ENCODE measurements at regions not wholly inside any gene's neighbourhood (a gene's known extent, or its start where the extent isn't known, plus 50 kb on each side); places are given as distances from the start of the nearest gene placed in this dataset.
"Not testable (repeated sequence)": the region's sequence is repeated elsewhere in the genome, so short reads cannot be mapped to it uniquely, and the experiment has no call there.

- DNase-seq (ENCODE audit: low read depth in 2 of 2) = no peak
Measured at GRCh38 chr6:6863970-6864639, 243.7 kb upstream of the RREB1 start.

DNA sequence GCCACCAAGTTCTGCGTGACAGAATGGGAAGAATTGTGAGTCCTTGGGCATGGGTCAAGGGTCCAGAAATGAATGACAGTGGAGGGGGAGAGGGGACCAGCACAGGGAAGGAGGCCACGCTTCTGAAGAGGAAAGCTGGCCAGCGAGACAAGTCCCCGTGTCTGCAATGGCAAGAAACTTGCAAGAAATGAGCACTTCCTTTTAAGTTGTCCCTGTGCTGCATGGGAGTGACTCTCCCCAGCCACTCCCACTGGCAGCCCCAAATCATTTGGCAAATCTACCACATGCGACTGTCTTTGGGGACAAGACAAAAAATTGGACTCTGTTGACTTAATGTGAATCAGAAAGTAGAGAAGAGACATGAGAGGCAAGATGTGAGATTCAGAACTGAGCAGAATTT is 242.2 kb upstream of the RREB1 start:
- DNase-seq (ENCODE audit: low read depth in 2 of 2) = no peak

DNA sequence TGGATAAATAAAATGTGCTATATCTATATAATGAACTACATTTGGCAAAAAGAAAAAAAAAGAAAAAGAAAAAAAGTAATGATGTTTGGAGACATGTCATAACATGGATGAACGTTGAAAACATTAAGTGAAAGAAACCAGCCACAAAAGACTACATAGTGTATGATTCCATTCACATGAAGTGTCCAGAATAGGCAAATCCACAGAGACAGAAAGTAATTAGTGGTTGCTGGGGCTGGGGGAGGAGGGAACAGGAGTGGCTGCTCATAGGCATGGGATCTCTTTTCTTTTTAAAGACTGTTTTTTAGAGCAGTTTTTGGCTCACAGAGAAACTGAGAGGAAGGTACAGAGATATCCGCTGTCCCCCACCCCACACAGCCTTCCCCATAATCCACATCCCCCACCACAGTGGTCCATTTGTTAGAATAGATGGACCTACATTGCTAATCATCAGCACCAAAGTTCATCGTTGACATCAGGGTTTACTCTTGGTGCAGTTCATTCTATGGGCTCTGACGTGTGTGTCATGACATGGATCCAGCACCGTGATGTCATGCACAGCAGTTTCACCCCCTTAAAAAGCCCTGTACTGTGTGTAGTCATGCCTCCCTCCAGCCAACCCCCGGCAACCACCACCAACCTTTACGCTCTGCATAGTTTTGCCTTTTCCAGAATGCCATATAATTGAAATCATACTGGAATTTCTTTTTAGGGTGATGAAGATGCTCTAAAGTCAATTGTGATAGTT is 240.9 kb upstream of the RREB1 start:
- DNase-seq (ENCODE audit: low read depth in 2 of 2) = no peak

DNA sequence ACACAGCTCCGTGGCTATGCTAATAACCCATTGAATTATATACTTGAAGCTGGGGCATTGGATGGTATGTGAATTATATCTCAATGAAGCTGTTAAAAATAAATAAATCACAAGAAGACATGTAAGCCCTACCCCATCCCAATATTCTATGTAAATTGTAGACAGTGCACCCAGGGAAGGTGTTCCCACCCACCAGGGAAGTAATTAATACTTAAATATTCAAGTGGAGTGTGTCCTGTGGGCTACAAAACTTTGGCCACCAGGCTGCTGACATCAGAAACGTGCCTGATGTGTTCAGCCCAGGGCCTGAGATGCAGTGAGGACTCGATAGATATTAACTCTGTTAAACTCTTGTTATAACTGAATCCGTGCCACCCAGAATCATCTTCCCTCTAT is 240.4 kb upstream of the RREB1 start:
- no peak for DNase-seq (ENCODE audit: low read depth in 2 of 2)

DNA sequence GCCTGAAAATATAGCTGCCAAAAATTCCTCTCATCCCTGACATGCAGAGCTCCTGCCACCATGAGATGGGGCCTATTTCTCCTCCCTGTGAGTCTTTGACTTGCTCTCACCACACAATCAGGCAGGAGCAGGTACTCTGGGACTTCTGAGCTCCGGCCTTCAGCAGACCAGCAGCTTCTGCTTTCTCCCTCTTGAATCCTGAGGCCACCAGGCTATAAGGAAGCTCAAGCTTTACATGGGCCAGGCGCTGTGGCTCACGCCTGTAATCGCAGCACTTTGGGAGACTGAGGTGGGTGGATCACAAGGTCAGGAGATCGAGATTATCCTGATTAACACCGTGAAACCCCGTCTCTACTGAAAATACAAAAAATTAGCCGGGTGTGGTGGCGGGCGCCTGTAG is 238.7 kb upstream of the RREB1 start:
- DNase-seq (ENCODE audit: low read depth in 2 of 2) = no peak

GRCh38 chr6:6870921-6871320 is 236.8 kb upstream of the RREB1 start:
- no peak for DNase-seq (ENCODE audit: low read depth in 2 of 2)

GRCh38 chr6:6872459-6873344 is 235.1 kb upstream of the RREB1 start:
- DNase-seq (ENCODE audit: low read depth in 2 of 2) = no peak

DNA sequence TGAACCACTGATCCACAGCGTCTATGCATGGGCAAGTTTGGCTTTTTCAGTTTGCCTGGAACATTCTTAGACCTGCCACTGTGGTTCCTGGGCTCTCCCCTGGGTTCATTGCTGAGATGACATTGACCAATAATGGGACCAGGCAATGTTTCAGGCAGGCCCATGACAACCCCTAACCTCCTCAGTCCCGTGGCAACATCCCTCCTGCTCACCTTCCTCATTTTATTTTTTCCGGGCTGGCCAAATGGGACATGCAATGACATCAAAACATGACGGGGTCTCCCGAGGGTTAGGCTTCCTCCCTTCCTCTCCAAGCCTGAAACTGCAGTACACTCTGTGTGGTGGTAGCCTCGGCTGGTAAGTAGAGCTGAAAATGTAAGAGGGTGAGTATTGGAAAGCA is 234.0 kb upstream of the RREB1 start:
- no peak for DNase-seq (ENCODE audit: low read depth in 2 of 2)

- no peak for DNase-seq (ENCODE audit: low read depth in 2 of 2)
Measured at GRCh38 chr6:6875818-6876470, 231.8 kb upstream of the RREB1 start.

- DNase-seq (ENCODE audit: low read depth in 2 of 2) = not testable (repeated sequence)
Measured at GRCh38 chr6:6877792-6878191, 230.0 kb upstream of the RREB1 start.

GRCh38 chr6:6878887-6879585 is 228.7 kb upstream of the RREB1 start:
- DNase-seq (ENCODE audit: low read depth in 2 of 2) = no peak

- not testable (repeated sequence) for DNase-seq (ENCODE audit: low read depth in 2 of 2)
Measured at GRCh38 chr6:6879586-6879974, 228.2 kb upstream of the RREB1 start.

GRCh38 chr6:6880745-6881437 is 226.9 kb upstream of the RREB1 start:
- no peak for DNase-seq (ENCODE audit: low read depth in 2 of 2)

GRCh38 chr6:6881438-6882225 is 226.1 kb upstream of the RREB1 start:
- no peak for DNase-seq (ENCODE audit: low read depth in 2 of 2)

GRCh38 chr6:6882592-6882991 is 225.2 kb upstream of the RREB1 start:
- no peak for DNase-seq (ENCODE audit: low read depth in 2 of 2)

DNA sequence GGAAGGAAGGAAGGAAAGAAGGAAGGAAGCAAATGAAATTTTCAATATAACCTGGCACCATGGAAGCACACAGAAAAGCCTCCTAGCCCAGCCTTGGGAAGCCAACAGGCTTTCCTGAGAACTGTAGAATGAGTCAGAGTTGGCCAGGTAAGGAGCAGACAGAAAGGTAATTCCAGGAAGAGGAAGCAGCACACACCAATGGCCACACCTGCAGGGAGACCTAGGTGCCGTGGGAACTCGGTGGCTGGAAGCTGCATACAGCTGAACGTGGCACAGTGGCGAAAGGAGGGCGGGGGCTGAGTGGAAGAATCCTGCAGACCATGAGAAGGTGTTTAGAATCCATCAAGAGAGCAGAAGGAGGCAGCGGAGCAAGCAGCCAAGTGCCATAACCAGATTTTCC is 224.8 kb upstream of the RREB1 start:
- no peak for DNase-seq (ENCODE audit: low read depth in 2 of 2)

GRCh38 chr6:6884193-6884627 is 223.6 kb upstream of the RREB1 start:
- DNase-seq (ENCODE audit: low read depth in 2 of 2) = no peak

GRCh38 chr6:6884916-6885315 is 222.8 kb upstream of the RREB1 start:
- no peak for DNase-seq (ENCODE audit: low read depth in 2 of 2)

- DNase-seq (ENCODE audit: low read depth in 2 of 2) = no peak
Measured at GRCh38 chr6:6885521-6886170, 222.1 kb upstream of the RREB1 start.
